HepG2 (cell line): ENCODE measurements at regions not wholly inside any gene's neighbourhood (a gene's known extent, or its start where the extent isn't known, plus 50 kb on each side); places are given as distances from the start of the nearest gene placed in this dataset.

Source experiments
- ATAC-seq: fragments of 200-7000 bp; cut with Tn5 transposase; 3 replicates; pipeline ENCODE4 v1.9.1; 2020; ENCODE audit warnings: mild to moderate bottlenecking, moderate library complexity
- BruUV-seq: library from RNA; stranded (reverse); fragments of 400-500 nt; replicated peaks from 2 replicates; lab custom pipeline; 2021; lab: Mats Ljungman, UMichigan
- CTCF ChIA-PET: fragments of 300-600 bp; formaldehyde crosslinking; extraction: SDS; loops from one replicate; lab custom pipeline; 2021; ENCODE audit warnings: low total read pairs, inconsistent platforms, low intra/inter-chr PET ratio; lab: Yijun Ruan, JAX
- POLR2A ChIA-PET: fragments of 350-600 bp; sonication (Branson Sonifier 250); formaldehyde crosslinking; loops from one replicate; lab custom pipeline; 2020; ENCODE audit warnings: antibody characterized with exemption, inconsistent platforms; lab: Yijun Ruan, JAX
- DNase-seq: peaks from one replicate; pipeline ENCODE4 v3.0.0-alpha.2; 2015; ENCODE audit warnings: low spot score
- FAIRE-seq: peaks from 3 replicates; lab custom pipeline; 2011; peaks lifted over from hg19 to GRCh38; lab: Jason Lieb, UNC
- H2AFZ ChIP-seq: one replicate; pipeline ENCODE4 v1.6.1; 2011; ENCODE audit warnings: low read length, inconsistent platforms
- H3K27ac ChIP-seq: fragments of 300-600 bp; 3 replicates; pipeline ENCODE4 v1.8.0; 2011; ENCODE audit warnings: mixed run types, mild to moderate bottlenecking, mixed read lengths, low read length, inconsistent platforms; ENCODE audit not compliant: insufficient read depth; ENCODE audit errors: extremely low read length
- H3K27me3 ChIP-seq, 2 experiments: fragments of 200-600 bp in 1 of 2; 2 replicates in 1 of 2; 3 replicates in 1 of 2; pipeline versions ENCODE4 v1.6.0 to v1.8.0; 2011; ENCODE audit warnings: low read length in 2 of 2, mild to moderate bottlenecking in 2 of 2, moderate library complexity in 2 of 2, inconsistent platforms in 1 of 2; ENCODE audit not compliant: insufficient read depth in 2 of 2, control insufficient read depth in 1 of 2
- H3K36me3 ChIP-seq, 2 experiments: fragments of 200-600 bp in 1 of 2; replicated peaks in 1 of 2; 2 replicates in 1 of 2; 3 replicates in 1 of 2; pipeline versions ENCODE4 v1.5.1 to v1.8.0; 2011; ENCODE audit warnings: low read length in 2 of 2, inconsistent platforms in 1 of 2; ENCODE audit not compliant: insufficient read depth in 2 of 2, control insufficient read depth in 1 of 2
- H3K4me1 ChIP-seq: 2 replicates; pipeline ENCODE4 v1.5.1; 2012; ENCODE audit warnings: low read length, inconsistent platforms; ENCODE audit not compliant: insufficient read depth
- H3K4me2 ChIP-seq: 2 replicates; pipeline ENCODE4 v1.6.0; 2011; ENCODE audit warnings: low read depth, low read length, inconsistent platforms
- H3K4me3 ChIP-seq, 3 experiments: fragments of 200-600 bp in 1 of 3; sonication (generic), shearing (Covaris generic) in 1 of 3; replicated peaks in 1 of 3; 2 replicates each; pipeline ENCODE4 v1.5.1; 2011 to 2016; ENCODE audit warnings: low read length in 3 of 3, inconsistent platforms in 2 of 3, low read depth in 2 of 3, mild to moderate bottlenecking in 2 of 3, control low read depth in 1 of 3, mixed read lengths in 1 of 3; ENCODE audit not compliant: insufficient read depth in 1 of 3
- H3K79me2 ChIP-seq: one replicate; pipeline ENCODE4 v1.6.1; 2011; ENCODE audit warnings: low read length, inconsistent platforms; ENCODE audit not compliant: insufficient read depth
- H3K9ac ChIP-seq: 2 replicates; pipeline ENCODE4 v1.6.0; 2011; ENCODE audit warnings: mild to moderate bottlenecking, low read depth, low read length, inconsistent platforms; ENCODE audit not compliant: insufficient read depth
- H3K9me3 ChIP-seq: 2 replicates; pipeline ENCODE4 v1.5.1; 2012; ENCODE audit warnings: mild to moderate bottlenecking, low read length
- H4K20me1 ChIP-seq: 2 replicates; pipeline ENCODE4 v1.6.0; 2011; ENCODE audit warnings: inconsistent platforms, mild to moderate bottlenecking, low read length, moderate library complexity; ENCODE audit not compliant: insufficient read depth
- ARHGAP35 ChIP-seq: sonication (generic); formaldehyde crosslinking; IDR thresholded peaks from 2 replicates; pipeline ENCODE4 v1.9.0; 2022; ENCODE audit warnings: mild to moderate bottlenecking, inconsistent platforms, moderate library complexity, missing genetic modification reagents, borderline replicate concordance
- ATF7-NPFF ChIP-seq: sonication (generic); formaldehyde crosslinking; IDR thresholded peaks from 2 replicates; pipeline ENCODE4 v1.8.1; 2023; ENCODE audit warnings: mild to moderate bottlenecking, low read depth, missing genetic modification reagents, moderate library complexity
- BORCS8-MEF2B ChIP-seq: sonication (generic); formaldehyde crosslinking; IDR thresholded peaks from 2 replicates; pipeline ENCODE4 v1.8.0; 2022; ENCODE audit warnings: mild to moderate bottlenecking, missing genetic modification reagents
- CHCHD3 ChIP-seq: sonication (generic); formaldehyde crosslinking; IDR thresholded peaks from 2 replicates; pipeline ENCODE4 v1.8.0; 2022; ENCODE audit warnings: mild to moderate bottlenecking, missing genetic modification reagents, moderate library complexity
- FOSL1 ChIP-seq: sonication (generic); formaldehyde crosslinking; IDR thresholded peaks from 2 replicates; pipeline ENCODE4 v1.9.0; 2021; ENCODE audit warnings: missing genetic modification reagents, borderline replicate concordance
- HNF4G ChIP-seq, 2 experiments: sonication (generic) in 1 of 2; formaldehyde crosslinking in 1 of 2; IDR thresholded peaks; 2 replicates each; pipeline versions ENCODE4 v1.4.0 to v1.6.1; 2011 to 2020; ENCODE audit warnings: borderline replicate concordance in 2 of 2, low read depth in 2 of 2, mild to moderate bottlenecking in 2 of 2, low read length in 1 of 2, missing genetic modification reagents in 1 of 2, moderate library complexity in 1 of 2
- PBX3 ChIP-seq: sonication (generic); formaldehyde crosslinking; IDR thresholded peaks from 2 replicates; pipeline ENCODE4 v1.8.1; 2023; ENCODE audit warnings: missing genetic modification reagents, inconsistent platforms, borderline replicate concordance
- REST ChIP-seq, 2 experiments: IDR thresholded peaks; 2 replicates each; pipeline ENCODE4 v1.6.1; 2011 to 2012; ENCODE audit warnings: low read length in 2 of 2, borderline replicate concordance in 1 of 2, low read depth in 1 of 2, mild to moderate bottlenecking in 1 of 2, moderate library complexity in 1 of 2
- RNF2 ChIP-seq: fragments of 450-650 bp; conservative IDR thresholded peaks from 2 replicates; pipeline ENCODE4 v1.6.1; 2016; ENCODE audit warnings: low read depth
- ZNF263 ChIP-seq: sonication (generic); formaldehyde crosslinking; IDR thresholded peaks from 2 replicates; pipeline ENCODE4 v1.4.0; 2020; ENCODE audit warnings: missing genetic modification reagents
- ZNF33B ChIP-seq: sonication (generic); formaldehyde crosslinking; IDR thresholded peaks from 2 replicates; pipeline ENCODE4 v1.5.1; 2020; ENCODE audit warnings: mild to moderate bottlenecking, missing genetic modification reagents
- ZNF562 ChIP-seq: sonication (generic); formaldehyde crosslinking; IDR thresholded peaks from 2 replicates; pipeline ENCODE4 v1.8.0; 2022; ENCODE audit warnings: missing genetic modification reagents, borderline replicate concordance
- ZNF674 ChIP-seq: sonication (generic); formaldehyde crosslinking; IDR thresholded peaks from 2 replicates; pipeline ENCODE4 v1.5.0; 2020; ENCODE audit warnings: low read depth, mild to moderate bottlenecking, missing genetic modification reagents
- ZNF7 ChIP-seq: IDR thresholded peaks from 2 replicates; pipeline ENCODE4 v1.6.1; 2016; ENCODE audit warnings: missing biosample characterization, missing genetic modification reagents
- WGBS: methylation state at CpG from one replicate; pipeline ENCODE4 v1.1.6; 2017; ENCODE audit warnings: low lambda C conversion rate; 5-methylcytosine and 5-hydroxymethylcytosine counted together
- in situ Hi-C: cut with HindIII; loops from 2 replicates; pipeline ENCODE4 v1.10.0; 2017; ENCODE audit warnings: low pct_unique_long_range_greater_than_20kb; ENCODE audit not compliant: extremely low pct_ligation_motif_present
- intact Hi-C: fragments of 100-400 bp; cut with micrococcal nuclease; formaldehyde crosslinking; loops from one replicate; pipeline ENCODE4 v1.10.0; 2022; ENCODE audit not compliant: unreplicated experiment
- TF ChIP-seq, protein P1 (sequence below): sonication (generic); formaldehyde crosslinking; IDR thresholded peaks from 2 replicates; pipeline ENCODE4 v1.4.0; 2020; ENCODE audit warnings: missing genetic modification reagents
- TF ChIP-seq, protein P2 (sequence below): sonication (generic); formaldehyde crosslinking; IDR thresholded peaks from 2 replicates; pipeline ENCODE4 v1.8.0; 2022; ENCODE audit warnings: missing genetic modification reagents, mild to moderate bottlenecking, borderline replicate concordance

- Histone ChIP-seq H3K27ac (no peak overlapping the region), H3K4me1 (peaks cover 18% of the 10 kb centered on the region), H3K79me2 (no peaks in the 10 kb centered on the region), H2AFZ (no peak overlapping the region), H3K9ac (no peak overlapping the region), H3K9me3 (peaks cover 29% of the 10 kb centered on the region), H3K27me3 (no peaks in the 10 kb centered on the region; a peak in 1 of 5 replicates), H3K36me3 (no peaks in the 10 kb centered on the region), H3K4me2 (0 out of 2 replicates have a peak overlapping the region, but pooled peaks have one; percentile 0), H4K20me1 (no peaks in the 10 kb centered on the region), H3K4me3 (no peak overlapping the region)
- CTCF ChIA-PET = no interaction called here
- in situ Hi-C loops (no loop called here), intact Hi-C loops (no loop called here)
- 10% methylated on average over 1 of the region's 1 CpG for WGBS
- BruUV-seq = no TSS peak
- ATAC-seq (peak; percentile 88), DNase-seq (peak; percentile 62), FAIRE-seq (peak; percentile 15)
- POLR2A ChIA-PET = no interaction called here
- TF ChIP-seq ZNF7 (CRISPR knock-in tag) (no peak), RNF2 (no peak), ZNF263 (CRISPR knock-in tag) (no peak), PBX3 (CRISPR knock-in tag) (no peak), ZNF674 (no peak), BORCS8-MEF2B (CRISPR knock-in tag) (no peak), ATF7-NPFF (CRISPR knock-in tag) (no peak), ZNF562 (CRISPR knock-in tag) (no peak), HNF4G (IDR thresholded peaks at IDR 0.05; ENCODE audit: borderline replicate concordance, low read depth, low read length) (peak; percentile 29; the same call in 1 of the 2 replicates), HNF4G (CRISPR knock-in tag; IDR thresholded peaks at IDR 0.05; ENCODE audit: borderline replicate concordance, low read depth) (no peak), ZNF33B (CRISPR knock-in tag) (no peak), REST (IDR thresholded peaks at IDR 0.05; ENCODE audit: borderline replicate concordance in 1 of 2, low read depth in 1 of 2, low read length in 2 of 2) (no peak), ARHGAP35 (CRISPR knock-in tag) (no peak), CHCHD3 (CRISPR knock-in tag) (no peak), FOSL1 (CRISPR knock-in tag) (no peak)
- TF ChIP-seq, protein P1, sequence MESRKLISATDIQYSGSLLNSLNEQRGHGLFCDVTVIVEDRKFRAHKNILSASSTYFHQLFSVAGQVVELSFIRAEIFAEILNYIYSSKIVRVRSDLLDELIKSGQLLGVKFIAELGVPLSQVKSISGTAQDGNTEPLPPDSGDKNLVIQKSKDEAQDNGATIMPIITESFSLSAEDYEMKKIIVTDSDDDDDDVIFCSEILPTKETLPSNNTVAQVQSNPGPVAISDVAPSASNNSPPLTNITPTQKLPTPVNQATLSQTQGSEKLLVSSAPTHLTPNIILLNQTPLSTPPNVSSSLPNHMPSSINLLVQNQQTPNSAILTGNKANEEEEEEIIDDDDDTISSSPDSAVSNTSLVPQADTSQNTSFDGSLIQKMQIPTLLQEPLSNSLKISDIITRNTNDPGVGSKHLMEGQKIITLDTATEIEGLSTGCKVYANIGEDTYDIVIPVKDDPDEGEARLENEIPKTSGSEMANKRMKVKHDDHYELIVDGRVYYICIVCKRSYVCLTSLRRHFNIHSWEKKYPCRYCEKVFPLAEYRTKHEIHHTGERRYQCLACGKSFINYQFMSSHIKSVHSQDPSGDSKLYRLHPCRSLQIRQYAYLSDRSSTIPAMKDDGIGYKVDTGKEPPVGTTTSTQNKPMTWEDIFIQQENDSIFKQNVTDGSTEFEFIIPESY = peak; percentile 25; the same call in 1 of the 2 replicates
- TF ChIP-seq, protein P2, sequence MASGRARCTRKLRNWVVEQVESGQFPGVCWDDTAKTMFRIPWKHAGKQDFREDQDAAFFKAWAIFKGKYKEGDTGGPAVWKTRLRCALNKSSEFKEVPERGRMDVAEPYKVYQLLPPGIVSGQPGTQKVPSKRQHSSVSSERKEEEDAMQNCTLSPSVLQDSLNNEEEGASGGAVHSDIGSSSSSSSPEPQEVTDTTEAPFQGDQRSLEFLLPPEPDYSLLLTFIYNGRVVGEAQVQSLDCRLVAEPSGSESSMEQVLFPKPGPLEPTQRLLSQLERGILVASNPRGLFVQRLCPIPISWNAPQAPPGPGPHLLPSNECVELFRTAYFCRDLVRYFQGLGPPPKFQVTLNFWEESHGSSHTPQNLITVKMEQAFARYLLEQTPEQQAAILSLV (CRISPR knock-in tag) = no peak
These were observed 79.0 kb upstream of the TCF7L2 start for GRCh38 chr10:112871021-112871420.
